ENCODE measurements at regions not wholly inside any gene's neighbourhood (a gene's known extent, or its start where the extent isn't known, plus 50 kb on each side); places are given as distances from the start of the nearest gene placed in this dataset.
A peak's percentile ranks its signal among the peaks of the same experiment; 100 is the strongest.

DNA sequence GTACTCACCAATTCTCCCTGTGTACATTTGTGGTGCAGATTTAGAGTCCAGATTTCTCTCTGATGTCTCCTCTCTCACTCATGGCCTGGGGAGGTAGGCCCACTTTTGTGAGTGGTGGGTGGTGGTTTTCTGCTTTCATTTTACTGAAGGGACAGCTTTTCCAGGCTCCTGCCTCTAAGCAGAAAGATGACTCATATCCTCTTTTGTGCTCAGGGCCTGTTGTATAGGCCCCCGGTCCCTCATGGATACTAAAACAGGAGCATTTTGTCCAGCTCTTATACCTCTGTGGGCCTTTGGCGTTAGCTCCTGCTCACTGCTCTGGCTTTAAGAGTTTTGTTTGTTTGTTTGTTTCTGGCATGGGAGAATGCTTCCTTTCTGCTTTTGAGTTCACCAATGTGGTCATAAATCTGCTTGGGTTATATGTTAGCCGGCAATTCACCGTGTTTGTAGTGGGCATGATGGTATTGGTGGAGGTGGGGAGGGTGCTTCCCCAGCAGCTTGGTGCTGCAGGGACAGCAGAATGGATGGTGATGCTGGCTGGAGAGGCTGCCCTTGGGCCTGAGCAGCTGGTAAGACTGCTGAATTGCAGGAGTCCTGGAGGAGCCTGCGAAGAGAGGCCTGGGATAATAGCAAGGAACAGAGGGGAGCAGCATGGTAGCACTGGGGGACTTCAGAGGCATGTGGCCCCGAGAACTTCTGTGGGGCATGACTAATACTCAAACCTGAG, 468.7 kb downstream of the RPS24 start:
- Mint-ChIP-seq H3K27me3 (ENCODE audit: low read depth) (no peaks in the 10 kb centered on the region), H3K27ac (ENCODE audit: unreplicated experiment) (peak overlapping the region; percentile 70), H3K36me3 (ENCODE audit: low read depth) (no peaks in the 10 kb centered on the region), H3K9me3 (ENCODE audit: low read depth) (peaks cover 10% of the 10 kb centered on the region), H3K4me3 (ENCODE audit: unreplicated experiment) (no peak overlapping the region), H3K4me1 (ENCODE audit: low read depth) (peaks cover 9% of the 10 kb centered on the region)
- DNase-seq (ENCODE audit: low spot score) = no peak
- TF ChIP-seq, protein P1, sequence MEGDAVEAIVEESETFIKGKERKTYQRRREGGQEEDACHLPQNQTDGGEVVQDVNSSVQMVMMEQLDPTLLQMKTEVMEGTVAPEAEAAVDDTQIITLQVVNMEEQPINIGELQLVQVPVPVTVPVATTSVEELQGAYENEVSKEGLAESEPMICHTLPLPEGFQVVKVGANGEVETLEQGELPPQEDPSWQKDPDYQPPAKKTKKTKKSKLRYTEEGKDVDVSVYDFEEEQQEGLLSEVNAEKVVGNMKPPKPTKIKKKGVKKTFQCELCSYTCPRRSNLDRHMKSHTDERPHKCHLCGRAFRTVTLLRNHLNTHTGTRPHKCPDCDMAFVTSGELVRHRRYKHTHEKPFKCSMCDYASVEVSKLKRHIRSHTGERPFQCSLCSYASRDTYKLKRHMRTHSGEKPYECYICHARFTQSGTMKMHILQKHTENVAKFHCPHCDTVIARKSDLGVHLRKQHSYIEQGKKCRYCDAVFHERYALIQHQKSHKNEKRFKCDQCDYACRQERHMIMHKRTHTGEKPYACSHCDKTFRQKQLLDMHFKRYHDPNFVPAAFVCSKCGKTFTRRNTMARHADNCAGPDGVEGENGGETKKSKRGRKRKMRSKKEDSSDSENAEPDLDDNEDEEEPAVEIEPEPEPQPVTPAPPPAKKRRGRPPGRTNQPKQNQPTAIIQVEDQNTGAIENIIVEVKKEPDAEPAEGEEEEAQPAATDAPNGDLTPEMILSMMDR (IDR thresholded peaks at IDR 0.05) = no peak

DNA sequence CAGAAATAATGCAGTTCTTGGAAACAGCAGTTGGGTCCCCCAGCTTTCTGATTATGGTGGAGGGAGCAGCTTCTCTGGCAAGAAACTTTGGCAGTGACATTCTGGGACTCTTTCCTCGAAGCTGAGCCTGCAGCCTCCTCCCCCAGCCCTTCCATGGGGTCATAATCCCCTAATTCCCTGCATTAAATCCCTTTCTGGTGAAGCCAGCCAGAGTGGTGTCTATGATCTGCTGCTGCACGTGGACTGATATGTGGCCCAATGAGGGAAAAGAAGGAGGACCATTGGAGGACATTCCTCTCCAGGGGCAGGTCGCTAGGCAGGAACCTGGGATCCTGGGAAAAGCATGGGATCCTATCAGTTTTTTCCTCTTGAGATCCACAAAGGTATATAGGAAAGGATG, 470.5 kb downstream of the RPS24 start:
- Mint-ChIP-seq H3K4me1 (ENCODE audit: low read depth) (peaks cover 9% of the 10 kb centered on the region), H3K27me3 (ENCODE audit: low read depth) (no peaks in the 10 kb centered on the region), H3K27ac (ENCODE audit: unreplicated experiment) (no peak overlapping the region), H3K9me3 (ENCODE audit: low read depth) (peaks cover 10% of the 10 kb centered on the region), H3K36me3 (ENCODE audit: low read depth) (no peaks in the 10 kb centered on the region), H3K4me3 (ENCODE audit: unreplicated experiment) (no peak overlapping the region)
- TF ChIP-seq, protein P1 (IDR thresholded peaks at IDR 0.05) = no peak
- no peak for DNase-seq (ENCODE audit: low spot score)

DNA sequence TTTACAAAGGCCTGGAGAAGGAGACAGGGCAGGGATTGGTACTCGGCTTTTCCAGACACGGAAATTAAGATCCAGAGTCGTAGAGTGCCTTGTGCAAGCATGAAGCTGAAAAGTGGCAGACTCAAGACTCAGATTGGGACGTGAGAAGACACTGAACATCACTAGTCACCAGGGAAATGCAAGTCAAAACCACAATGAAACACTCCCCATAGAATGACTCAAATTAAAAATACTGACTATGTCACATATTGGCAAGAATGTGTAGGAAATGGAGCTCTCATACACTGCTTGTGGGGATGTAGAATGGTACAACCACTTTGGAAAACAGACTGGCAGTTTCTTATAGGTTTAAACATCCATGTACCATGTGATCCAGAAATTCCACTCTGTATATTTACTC, 472.0 kb downstream of the RPS24 start:
- H3K27me3 Mint-ChIP-seq (ENCODE audit: low read depth) = no peaks in the 10 kb centered on the region
- H3K27ac Mint-ChIP-seq (ENCODE audit: unreplicated experiment) = no peak overlapping the region
- no peaks in the 10 kb centered on the region for H3K36me3 Mint-ChIP-seq (ENCODE audit: low read depth)
- H3K4me1 Mint-ChIP-seq (ENCODE audit: low read depth) = peaks cover 9% of the 10 kb centered on the region
- TF ChIP-seq, protein P1 (IDR thresholded peaks at IDR 0.05) = no peak
- no peak for DNase-seq (ENCODE audit: low spot score)
- peaks cover 10% of the 10 kb centered on the region for H3K9me3 Mint-ChIP-seq (ENCODE audit: low read depth)
- H3K4me3 Mint-ChIP-seq (ENCODE audit: unreplicated experiment) = no peak overlapping the region

DNA sequence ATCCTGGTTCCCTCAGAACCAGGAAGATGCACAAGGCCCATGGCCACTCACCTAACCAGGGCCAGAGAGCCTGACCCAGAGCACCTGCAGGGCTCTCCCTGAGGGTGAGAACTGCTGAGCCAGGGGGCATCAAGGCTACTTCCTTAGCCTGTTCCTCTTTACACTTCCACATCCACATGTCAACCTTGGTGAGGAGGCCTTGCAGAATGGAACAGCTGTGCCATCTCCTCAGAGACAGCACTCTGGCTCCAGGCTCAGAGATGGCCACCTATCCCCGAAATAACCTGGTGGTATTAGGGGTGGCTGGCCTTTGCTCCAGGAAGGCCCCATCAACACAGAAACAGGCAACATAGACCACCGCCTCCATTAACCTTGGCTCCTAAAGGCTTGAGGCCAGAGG, 473.0 kb downstream of the RPS24 start:
- no peak for DNase-seq (ENCODE audit: low spot score)
- H3K4me3 Mint-ChIP-seq (ENCODE audit: unreplicated experiment) = no peak overlapping the region
- H3K27me3 Mint-ChIP-seq (ENCODE audit: low read depth) = no peaks in the 10 kb centered on the region
- H3K9me3 Mint-ChIP-seq (ENCODE audit: low read depth) = peaks cover 10% of the 10 kb centered on the region
- no peak overlapping the region for H3K27ac Mint-ChIP-seq (ENCODE audit: unreplicated experiment)
- H3K4me1 Mint-ChIP-seq (ENCODE audit: low read depth) = peaks cover 9% of the 10 kb centered on the region
- no peaks in the 10 kb centered on the region for H3K36me3 Mint-ChIP-seq (ENCODE audit: low read depth)
- TF ChIP-seq, protein P1 (IDR thresholded peaks at IDR 0.05) = no peak

DNA sequence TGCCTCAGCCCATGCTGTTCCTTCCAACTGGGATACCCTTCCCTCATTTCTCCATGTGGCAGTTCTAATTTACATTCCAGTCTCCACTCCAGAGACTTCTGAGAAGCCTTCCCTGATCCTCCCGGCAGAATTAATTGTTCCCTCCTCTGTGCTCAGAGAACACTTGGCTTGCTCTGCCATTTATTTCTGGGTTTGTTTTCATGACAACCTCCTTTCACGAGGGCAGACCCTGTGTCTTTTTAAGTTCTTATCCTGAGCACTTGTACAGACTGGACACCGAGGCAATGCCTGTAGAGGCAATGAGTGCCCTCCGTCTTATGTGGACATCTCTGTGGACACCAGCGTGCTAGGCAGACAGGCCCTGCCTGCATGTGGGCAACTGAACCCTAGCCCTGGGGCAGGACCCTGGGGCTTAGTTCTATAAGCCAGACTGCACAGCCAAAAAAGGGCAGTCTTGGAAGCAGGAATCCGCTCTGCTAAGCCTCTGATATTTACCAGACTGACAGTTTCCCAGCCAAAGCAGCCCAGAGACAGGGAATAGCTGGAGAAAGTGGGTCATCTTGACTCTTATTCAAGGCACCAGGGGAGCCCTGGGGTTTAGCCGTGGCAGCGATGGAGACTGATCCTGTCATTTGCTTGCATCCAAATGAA, 474.0 kb downstream of the RPS24 start:
- Mint-ChIP-seq H3K9me3 (ENCODE audit: low read depth) (peaks cover 10% of the 10 kb centered on the region), H3K27ac (ENCODE audit: unreplicated experiment) (no peak overlapping the region), H3K36me3 (ENCODE audit: low read depth) (no peaks in the 10 kb centered on the region), H3K4me3 (ENCODE audit: unreplicated experiment) (no peak overlapping the region), H3K27me3 (ENCODE audit: low read depth) (no peaks in the 10 kb centered on the region), H3K4me1 (ENCODE audit: low read depth) (peaks cover under 1% of the 10 kb centered on the region)
- no peak for DNase-seq (ENCODE audit: low spot score)
- TF ChIP-seq, protein P1 (IDR thresholded peaks at IDR 0.05) = no peak
